Activated naive CD4-positive, alpha-beta T cell treated with anti-CD3 and anti-CD28 coated beads for 36 hours (primary cell): ENCODE measurements at regions not wholly inside any gene's neighbourhood (a gene's known extent, or its start where the extent isn't known, plus 50 kb on each side); places are given as distances from the start of the nearest gene placed in this dataset.

Source experiments
- CTCF ChIA-PET: fragments of 350-600 bp; sonication (Branson Sonifier 250); formaldehyde crosslinking; loops from one replicate; lab custom pipeline; 2021; ENCODE audit warnings: antibody characterized with exemption; lab: Charles Lee
- DNase-seq: peaks from one replicate; pipeline ENCODE4 v3.0.0-alpha.2; 2020
- H3K27ac Mint-ChIP-seq: one replicate; pipeline ENCODE4 v1.8.0; 2021; ENCODE audit warnings: mild to moderate bottlenecking, mixed read lengths
- H3K27me3 Mint-ChIP-seq: one replicate; pipeline ENCODE4 v1.8.0; 2021; ENCODE audit warnings: low read depth, mixed read lengths
- H3K36me3 Mint-ChIP-seq: one replicate; pipeline ENCODE4 v1.8.0; 2021; ENCODE audit warnings: low read depth, mixed read lengths
- H3K4me1 Mint-ChIP-seq: one replicate; pipeline ENCODE4 v1.8.0; 2021; ENCODE audit warnings: low read depth, mixed read lengths
- H3K4me3 Mint-ChIP-seq: one replicate; pipeline ENCODE4 v1.8.0; 2021; ENCODE audit warnings: mild to moderate bottlenecking, moderate library complexity, mixed read lengths
- H3K9me3 Mint-ChIP-seq: one replicate; pipeline ENCODE4 v1.8.0; 2021; ENCODE audit warnings: mixed read lengths
- intact Hi-C: fragments of 100-400 bp; cut with micrococcal nuclease; formaldehyde crosslinking; loops from one replicate; pipeline ENCODE4 v1.15.1; 2023

DNA sequence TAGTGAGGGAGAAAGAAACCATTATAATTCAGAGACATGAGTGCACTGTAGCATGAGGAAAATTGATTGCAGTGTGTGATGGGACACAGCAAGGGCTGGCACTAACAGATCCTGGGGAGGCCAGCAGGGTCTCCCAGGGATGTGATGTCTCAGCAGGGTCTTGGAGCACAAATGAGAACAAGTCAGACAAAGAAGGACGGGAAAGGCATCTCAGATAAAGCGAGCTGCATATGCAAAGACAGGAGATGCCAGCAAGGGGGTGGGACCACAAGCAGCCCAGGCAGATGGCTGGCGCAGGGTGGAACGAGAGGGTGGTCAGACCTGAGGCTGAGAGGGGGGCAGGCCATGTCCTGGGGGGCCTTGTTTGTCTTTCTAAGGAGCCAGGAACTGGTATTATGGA lies 102.6 kb upstream of the DLX2 start:
- Mint-ChIP-seq H3K27me3 (no peaks in the 10 kb centered on the region), H3K9me3 (no peaks in the 10 kb centered on the region), H3K36me3 (no peaks in the 10 kb centered on the region), H3K4me1 (peaks cover 5% of the 10 kb centered on the region), H3K27ac (no peak overlapping the region), H3K4me3 (no peak overlapping the region)
- intact Hi-C loops: no loop called here
- no peak for DNase-seq
- CTCF ChIA-PET: interaction anchor here (1.7 kb wide), 1 partner anchor 257 kb away, joined by 8 read pairs; no protein-coding TSS in a partner anchor

- CTCF ChIA-PET: interaction anchor here (0.9 to 1.2 kb wide), 2 partner anchors 80 to 256 kb away, joined by 3 read pairs; no protein-coding TSS in a partner anchor
- no peaks in the 10 kb centered on the region for H3K27me3 Mint-ChIP-seq
- intact Hi-C loops: no loop called here
- peaks cover 21% of the 10 kb centered on the region for H3K4me1 Mint-ChIP-seq
- H3K27ac Mint-ChIP-seq: no peak overlapping the region
- no peak overlapping the region for H3K4me3 Mint-ChIP-seq
- no peaks in the 10 kb centered on the region for H3K36me3 Mint-ChIP-seq
- H3K9me3 Mint-ChIP-seq: no peaks in the 10 kb centered on the region
- DNase-seq: no peak
Observed at GRCh38 chr2:172207911-172208310, 105.2 kb upstream of the DLX2 start.

DNA sequence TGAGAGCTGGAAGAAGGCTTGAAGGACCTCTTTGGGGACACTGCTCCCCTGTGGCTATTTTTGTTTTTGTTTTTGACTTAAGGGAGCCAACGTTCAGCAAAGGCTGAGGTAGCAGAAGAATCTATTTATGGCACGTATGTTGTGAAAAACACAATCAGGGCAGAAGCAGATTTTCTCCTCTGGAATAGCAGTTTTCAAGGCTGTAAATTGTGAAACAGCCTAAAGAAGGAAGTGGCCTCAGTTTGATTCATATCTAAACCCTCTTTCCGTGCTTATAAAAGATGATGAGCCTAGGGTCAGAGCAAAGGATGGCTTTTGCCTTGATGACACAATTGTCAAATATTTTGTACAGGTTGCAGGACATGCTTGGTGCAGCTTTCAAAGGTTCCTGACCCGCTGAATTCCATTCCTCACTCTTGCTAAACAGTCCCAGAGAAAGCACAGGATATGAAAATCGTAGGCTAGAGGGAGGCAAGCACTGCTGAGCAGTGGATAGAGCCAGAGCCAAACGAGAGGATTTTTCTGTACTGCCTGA lies 106.2 kb upstream of the DLX2 start:
- H3K27ac Mint-ChIP-seq: no peak overlapping the region
- CTCF ChIA-PET: interaction anchor here (0.6 to 1.0 kb wide), 2 partner anchors 29 to 253 kb away, joined by 3 to 4 read pairs; no protein-coding TSS in a partner anchor
- no peaks in the 10 kb centered on the region for H3K27me3 Mint-ChIP-seq
- H3K9me3 Mint-ChIP-seq: no peaks in the 10 kb centered on the region
- no peak for DNase-seq
- H3K4me1 Mint-ChIP-seq: peaks cover 27% of the 10 kb centered on the region
- no peak overlapping the region for H3K4me3 Mint-ChIP-seq
- no peaks in the 10 kb centered on the region for H3K36me3 Mint-ChIP-seq
- intact Hi-C loops: no loop called here

GRCh38 chr2:172210599-172210998 lies 107.9 kb upstream of the DLX2 start:
- no peaks in the 10 kb centered on the region for H3K36me3 Mint-ChIP-seq
- H3K27me3 Mint-ChIP-seq: no peaks in the 10 kb centered on the region
- intact Hi-C loops: no loop called here
- H3K4me3 Mint-ChIP-seq: no peak overlapping the region
- CTCF ChIA-PET: no interaction called here
- no peak for DNase-seq
- H3K27ac Mint-ChIP-seq: no peak overlapping the region
- peaks cover 27% of the 10 kb centered on the region for H3K4me1 Mint-ChIP-seq
- H3K9me3 Mint-ChIP-seq: no peaks in the 10 kb centered on the region

DNA sequence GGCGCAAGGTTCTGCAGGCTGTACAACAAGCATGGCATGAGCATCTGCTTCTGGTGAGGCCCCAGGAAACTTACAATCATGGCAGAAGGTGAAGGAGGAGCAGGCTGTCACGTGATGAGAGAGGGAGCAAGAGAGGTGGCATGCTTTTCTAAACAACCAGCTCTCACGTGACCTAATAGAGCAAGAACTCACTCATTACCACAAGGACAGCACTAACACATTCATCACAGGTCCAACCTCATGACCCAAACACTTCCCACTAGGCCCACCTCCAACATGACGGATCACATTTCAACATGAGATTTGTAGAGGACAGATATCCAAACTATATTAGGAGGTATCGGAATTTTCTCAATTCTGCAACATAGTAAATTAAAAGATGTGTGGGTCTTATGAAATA lies 108.8 kb upstream of the DLX2 start:
- CTCF ChIA-PET: interaction anchor here (1.5 kb wide), 1 partner anchor 32 kb away, joined by 3 read pairs; no protein-coding TSS in a partner anchor
- H3K4me3 Mint-ChIP-seq: no peak overlapping the region

DNA sequence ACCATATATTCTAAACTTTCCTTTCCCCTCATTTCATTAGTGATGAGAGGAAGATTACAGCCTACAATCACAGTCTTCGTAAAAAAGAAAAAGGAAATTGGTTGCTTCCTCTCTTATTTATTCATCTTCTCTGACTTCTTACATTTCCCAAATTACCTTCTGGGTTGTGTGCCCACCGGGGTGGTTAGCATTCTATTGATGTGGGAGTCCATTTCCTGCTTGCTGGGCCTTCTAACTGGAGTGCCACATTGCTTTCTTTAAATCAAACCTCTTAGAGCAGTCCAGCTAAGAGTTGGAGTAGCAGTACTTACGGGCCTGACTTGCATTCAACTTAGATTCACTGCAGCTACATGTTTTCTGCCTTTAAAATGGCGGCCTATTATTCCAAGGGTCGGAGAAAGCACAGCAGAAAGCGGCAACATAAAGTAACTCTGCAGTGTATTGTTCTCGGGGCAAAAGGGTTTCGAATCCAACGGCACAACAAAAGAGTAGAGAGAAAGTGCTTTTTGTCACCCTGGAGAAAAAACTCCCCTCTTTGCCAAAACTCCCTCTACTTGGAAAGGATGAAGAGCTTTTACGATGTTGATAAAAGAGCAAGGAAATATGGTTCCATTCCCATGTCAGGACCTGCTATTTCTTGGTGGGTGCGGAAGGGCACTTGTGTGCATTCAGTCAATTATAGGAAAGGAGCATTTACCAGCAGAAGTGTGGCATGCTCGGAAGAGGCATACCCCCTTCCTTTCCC lies 110.6 kb upstream of the DLX2 start:
- intact Hi-C loops: no loop called here
- Mint-ChIP-seq H3K36me3 (no peaks in the 10 kb centered on the region), H3K4me3 (no peak overlapping the region), H3K9me3 (no peaks in the 10 kb centered on the region), H3K4me1 (peaks cover 27% of the 10 kb centered on the region), H3K27me3 (no peaks in the 10 kb centered on the region), H3K27ac (no peak overlapping the region)
- no peak for DNase-seq
- CTCF ChIA-PET: no interaction called here

More for the DNA sequence above, 108.8 kb upstream of the DLX2 start:
- no peaks in the 10 kb centered on the region for H3K9me3 Mint-ChIP-seq
- H3K36me3 Mint-ChIP-seq: no peaks in the 10 kb centered on the region
- intact Hi-C loops: no loop called here
- peaks cover 27% of the 10 kb centered on the region for H3K4me1 Mint-ChIP-seq
- H3K27ac Mint-ChIP-seq: no peak overlapping the region
- H3K27me3 Mint-ChIP-seq: no peaks in the 10 kb centered on the region
- DNase-seq: no peak

- no peak overlapping the region for H3K4me3 Mint-ChIP-seq
- H3K27me3 Mint-ChIP-seq: no peaks in the 10 kb centered on the region
- intact Hi-C loops: no loop called here
- no peak overlapping the region for H3K27ac Mint-ChIP-seq
- no peaks in the 10 kb centered on the region for H3K9me3 Mint-ChIP-seq
- peaks cover 23% of the 10 kb centered on the region for H3K4me1 Mint-ChIP-seq
- CTCF ChIA-PET: no interaction called here
- no peaks in the 10 kb centered on the region for H3K36me3 Mint-ChIP-seq
- no peak for DNase-seq
Observed at GRCh38 chr2:172214252-172214651, 111.6 kb upstream of the DLX2 start.

DNA sequence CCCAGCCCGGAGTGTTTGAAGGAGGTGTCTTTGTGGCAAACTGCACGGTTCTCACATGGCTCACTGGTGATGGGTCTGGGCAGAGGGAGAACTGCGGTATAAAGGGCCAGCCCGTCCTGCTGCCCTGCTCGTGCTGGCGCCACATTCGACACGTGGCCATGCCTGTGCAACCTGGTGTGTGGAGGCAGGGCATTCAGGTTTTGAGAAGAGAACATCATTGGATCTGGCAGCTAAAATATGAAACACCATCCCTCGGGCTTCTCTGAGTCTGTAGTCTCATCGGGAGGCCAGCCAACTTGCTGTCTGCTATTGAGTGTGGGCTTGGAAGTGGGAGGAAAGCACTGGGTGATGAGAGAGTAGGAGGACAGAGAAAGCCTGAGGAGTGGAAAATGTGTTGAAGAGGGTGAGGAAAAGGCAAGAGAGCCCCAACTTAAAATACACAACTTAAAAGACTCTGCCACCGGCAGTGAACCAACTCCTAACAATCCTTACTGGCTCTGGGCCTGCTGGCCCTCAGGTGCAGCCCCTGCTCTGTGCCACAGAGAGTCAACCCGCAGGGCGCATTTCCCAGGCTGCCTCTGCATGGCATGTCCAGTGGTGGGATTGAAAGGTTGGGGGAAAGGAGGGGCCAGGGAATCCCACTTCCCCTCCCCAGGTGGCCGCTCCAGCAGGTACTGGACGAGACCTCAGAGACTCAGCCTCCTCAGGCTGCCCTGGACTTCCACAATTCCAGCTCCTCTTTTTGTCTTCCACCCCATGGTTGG lies 112.7 kb upstream of the DLX2 start:
- intact Hi-C loops: no loop called here
- Mint-ChIP-seq H3K36me3 (no peaks in the 10 kb centered on the region), H3K27ac (no peak overlapping the region), H3K27me3 (no peaks in the 10 kb centered on the region), H3K9me3 (no peaks in the 10 kb centered on the region), H3K4me3 (no peak overlapping the region), H3K4me1 (peaks cover 33% of the 10 kb centered on the region)
- no peak for DNase-seq
- CTCF ChIA-PET: interaction anchor here (1.0 to 1.9 kb wide), 2 partner anchors 13 to 246 kb away, joined by 4 to 6 read pairs; no protein-coding TSS in a partner anchor

DNA sequence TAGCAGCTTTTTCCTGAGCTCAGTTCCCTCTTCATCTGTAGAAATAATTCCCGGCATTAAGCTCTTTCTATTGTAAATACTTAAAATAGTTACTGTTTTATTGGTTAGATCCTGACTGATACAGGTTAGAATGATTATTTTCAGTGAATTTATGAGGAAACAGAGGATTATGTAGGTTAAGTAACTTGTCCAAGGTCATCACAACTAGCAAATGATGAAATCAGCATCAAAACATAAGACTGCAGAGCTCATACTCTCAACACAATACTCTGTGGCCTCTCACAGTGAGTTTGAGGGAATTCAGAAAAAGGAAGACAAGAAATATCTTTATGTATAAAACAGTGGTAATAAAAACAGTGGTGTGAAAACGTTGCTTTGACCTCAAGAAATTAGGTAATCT lies 113.2 kb upstream of the DLX2 start:
- Mint-ChIP-seq H3K4me3 (no peak overlapping the region), H3K27ac (no peak overlapping the region), H3K4me1 (peaks cover 36% of the 10 kb centered on the region), H3K36me3 (no peaks in the 10 kb centered on the region), H3K9me3 (no peaks in the 10 kb centered on the region), H3K27me3 (no peaks in the 10 kb centered on the region)
- CTCF ChIA-PET: interaction anchor here (1.0 to 1.9 kb wide), 2 partner anchors 14 to 246 kb away, joined by 4 to 6 read pairs; no protein-coding TSS in a partner anchor
- intact Hi-C loops: no loop called here
- DNase-seq: no peak

GRCh38 chr2:172216477-172216876 lies 113.8 kb upstream of the DLX2 start:
- no peak for DNase-seq
- Mint-ChIP-seq H3K27me3 (no peaks in the 10 kb centered on the region), H3K4me1 (peaks cover 34% of the 10 kb centered on the region), H3K9me3 (no peaks in the 10 kb centered on the region), H3K27ac (no peak overlapping the region), H3K4me3 (no peak overlapping the region), H3K36me3 (no peaks in the 10 kb centered on the region)
- intact Hi-C loops: no loop called here
- CTCF ChIA-PET: interaction anchor here (1.0 to 1.9 kb wide), 2 partner anchors 15 to 245 kb away, joined by 4 to 6 read pairs; no protein-coding TSS in a partner anchor

DNA sequence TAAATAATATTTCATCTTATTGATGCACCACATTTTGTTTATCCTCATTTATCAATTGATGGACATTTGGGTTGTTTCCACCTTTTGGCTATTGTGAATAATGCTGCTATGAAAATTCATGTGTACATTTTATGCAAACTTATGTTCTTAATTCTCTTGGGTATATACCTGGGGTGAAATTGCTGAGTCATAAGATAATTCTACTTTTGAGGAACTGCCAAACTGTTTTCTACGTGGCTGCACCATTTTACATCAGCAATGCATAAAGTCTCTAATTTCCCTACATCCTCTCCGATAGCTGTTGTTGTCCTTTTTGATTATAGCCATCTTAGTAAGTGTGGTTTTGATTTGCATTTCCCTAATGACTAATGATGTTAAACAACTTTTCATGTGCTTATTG lies 116.5 kb upstream of the DLX2 start:
- Mint-ChIP-seq H3K4me1 (peaks cover 33% of the 10 kb centered on the region), H3K27me3 (no peaks in the 10 kb centered on the region), H3K27ac (no peak overlapping the region), H3K9me3 (no peaks in the 10 kb centered on the region), H3K4me3 (no peak overlapping the region), H3K36me3 (no peaks in the 10 kb centered on the region)
- no peak for DNase-seq
- intact Hi-C loops: no loop called here
- CTCF ChIA-PET: no interaction called here

- no peaks in the 10 kb centered on the region for H3K9me3 Mint-ChIP-seq
- CTCF ChIA-PET: no interaction called here
- peaks cover 40% of the 10 kb centered on the region for H3K4me1 Mint-ChIP-seq
- H3K27me3 Mint-ChIP-seq: no peaks in the 10 kb centered on the region
- no peak overlapping the region for H3K27ac Mint-ChIP-seq
- DNase-seq: no peak
- intact Hi-C loops: no loop called here
- no peak overlapping the region for H3K4me3 Mint-ChIP-seq
- H3K36me3 Mint-ChIP-seq: no peaks in the 10 kb centered on the region
Observed at GRCh38 chr2:172220121-172220520, 117.4 kb upstream of the DLX2 start.
